Testis (tissue), 2 donors: ENCODE measurements at regions not wholly inside any gene's neighbourhood (a gene's known extent, or its start where the extent isn't known, plus 50 kb on each side); places are given as distances from the start of the nearest gene placed in this dataset.

ENCODE experiments used
- CTCF ChIP-seq, 3 experiments: fragments of 450-650 bp in 2 of 3; fragments of 200-600 bp in 1 of 3; sonication (generic) in 1 of 3; IDR thresholded peaks; one replicate each; pipeline ENCODE4 v1.5.1; 2016 to 2019; ENCODE audit warnings: antibody characterized with exemption in 3 of 3, mild to moderate bottlenecking in 2 of 3, moderate library complexity in 1 of 3
- POLR2A ChIP-seq: fragments of 450-650 bp; IDR thresholded peaks from one replicate; pipeline ENCODE4 v1.6.1; 2017; ENCODE audit warnings: antibody characterized with exemption, mild to moderate bottlenecking, moderate library complexity

GRCh38 chr3:118269537-118270125 lies 765.0 kb downstream of the IGSF11 start:
- no peak for TF ChIP-seq POLR2A
- no peak for TF ChIP-seq CTCF (IDR thresholded peaks at IDR 0.05)
